Left renal cortex interstitium (tissue), 4 donors: ENCODE measurements at regions not wholly inside any gene's neighbourhood (a gene's known extent, or its start where the extent isn't known, plus 50 kb on each side); places are given as distances from the start of the nearest gene placed in this dataset.

Source experiments
- DNase-seq, 4 donors: peaks; one replicate each; pipeline ENCODE4 v3.0.0-alpha.2; 2013; ENCODE audit warnings: low read depth in 4 of 4, low spot score in 2 of 4, missing footprints in 1 of 4

GRCh38 chr12:102781117-102781516, 135.9 kb downstream of the PAH start:
- DNase-seq, result no peak

- no peak for DNase-seq
These were observed 141.0 kb downstream of the PAH start for GRCh38 chr12:102776041-102776440.

- DNase-seq, result peak; percentile 36 to 66 (median 45)
These were observed 147.6 kb downstream of the PAH start for GRCh38 chr12:102769323-102769916.

- no peak for DNase-seq
These were observed 150.1 kb downstream of the PAH start for GRCh38 chr12:102766961-102767360.

GRCh38 chr12:102765736-102766135, 151.3 kb downstream of the PAH start:
- no peak for DNase-seq

- no peak for DNase-seq
These were observed 153.6 kb downstream of the PAH start for GRCh38 chr12:102763471-102763870.

GRCh38 chr12:102763061-102763460, 154.0 kb downstream of the PAH start:
- DNase-seq, result no peak

- DNase-seq, result no peak
These were observed 156.7 kb downstream of the PAH start for GRCh38 chr12:102760322-102760721.

GRCh38 chr12:102759466-102759865, 157.6 kb downstream of the PAH start:
- DNase-seq, result no peak

- DNase-seq, result no peak
These were observed 159.2 kb downstream of the PAH start for GRCh38 chr12:102757882-102758226.

GRCh38 chr12:102757154-102757881, 159.7 kb downstream of the PAH start:
- DNase-seq, result no peak

- DNase-seq, result no peak
These were observed 160.5 kb downstream of the PAH start for GRCh38 chr12:102756530-102756929.

- DNase-seq, result no peak
These were observed 161.8 kb downstream of the PAH start for GRCh38 chr12:102755266-102755665.

- DNase-seq, result no peak
These were observed 163.2 kb downstream of the PAH start for GRCh38 chr12:102753802-102754201.

- DNase-seq, result no peak
These were observed 168.3 kb downstream of the PAH start for GRCh38 chr12:102748704-102749103.

GRCh38 chr12:102746963-102747362, 170.1 kb downstream of the PAH start:
- no peak for DNase-seq

- no peak for DNase-seq
These were observed 171.0 kb downstream of the PAH start for GRCh38 chr12:102745971-102746600.

- no peak for DNase-seq
These were observed 175.8 kb downstream of the PAH start for GRCh38 chr12:102741196-102741595.

- DNase-seq, result peak in 3 of 4 donors; percentile 27 to 44 (median 29)
These were observed 176.7 kb downstream of the PAH start for GRCh38 chr12:102740141-102740955.

GRCh38 chr12:102736328-102736727, 180.7 kb downstream of the PAH start:
- no peak for DNase-seq

- no peak for DNase-seq
These were observed 181.9 kb downstream of the PAH start for GRCh38 chr12:102735104-102735503.
